DOHH2 (cell line): ENCODE measurements at regions not wholly inside any gene's neighbourhood (a gene's known extent, or its start where the extent isn't known, plus 50 kb on each side); places are given as distances from the start of the nearest gene placed in this dataset.

ENCODE experiments used
- H3F3A ChIP-seq: fragments of 200-600 bp; sonication (generic), shearing (Covaris generic); 2 replicates; pipeline ENCODE4 v1.6.0; 2016; ENCODE audit warnings: antibody characterized with exemption, mild to moderate bottlenecking; ENCODE audit not compliant: control insufficient read depth, insufficient read depth
- H3K27ac ChIP-seq: fragments of 200-600 bp; sonication (generic); 2 replicates; pipeline ENCODE4 v1.5.1; 2014; ENCODE audit warnings: low read depth, mild to moderate bottlenecking, low read length, moderate library complexity
- H3K27me3 ChIP-seq: fragments of 200-600 bp; sonication (generic); 2 replicates; pipeline ENCODE4 v1.6.1; 2014; ENCODE audit warnings: mild to moderate bottlenecking, low read length, mixed read lengths; ENCODE audit not compliant: control insufficient read depth
- H3K36me3 ChIP-seq: fragments of 200-600 bp; sonication (generic); 2 replicates; pipeline ENCODE4 v1.6.1; 2014; ENCODE audit warnings: mild to moderate bottlenecking, low read length, moderate library complexity, mixed read lengths; ENCODE audit not compliant: control insufficient read depth
- H3K4me1 ChIP-seq: fragments of 200-600 bp; sonication (generic); 2 replicates; pipeline ENCODE4 v1.6.1; 2014; ENCODE audit warnings: mild to moderate bottlenecking, low read length, mixed read lengths; ENCODE audit not compliant: control insufficient read depth
- H3K4me2 ChIP-seq: fragments of 200-600 bp; sonication (generic); 2 replicates; pipeline ENCODE4 v1.6.0; 2014; ENCODE audit warnings: mild to moderate bottlenecking, low read length, moderate library complexity
- H3K4me3 ChIP-seq: fragments of 200-600 bp; sonication (generic); 2 replicates; pipeline ENCODE4 v1.5.1; 2014; ENCODE audit warnings: mild to moderate bottlenecking, low read length, mixed read lengths
- H3K79me2 ChIP-seq: fragments of 200-600 bp; sonication (generic); 2 replicates; pipeline ENCODE4 v1.6.1; 2014; ENCODE audit warnings: mild to moderate bottlenecking, low read length, mixed read lengths; ENCODE audit not compliant: control insufficient read depth
- H3K9me2 ChIP-seq: fragments of 200-600 bp; sonication (generic); replicated peaks from 2 replicates; pipeline ENCODE4 v1.6.1; 2014; ENCODE audit warnings: mild to moderate bottlenecking, low read length, mixed read lengths; ENCODE audit not compliant: control insufficient read depth
- H3K9me3 ChIP-seq: fragments of 200-600 bp; sonication (generic); 2 replicates; pipeline ENCODE4 v1.6.1; 2014; ENCODE audit warnings: antibody characterized with exemption, low read length, mixed read lengths; ENCODE audit not compliant: control insufficient read depth, insufficient read depth
- H4K20me1 ChIP-seq: fragments of 200-600 bp; sonication (generic); 2 replicates; pipeline ENCODE4 v1.6.0; 2014; ENCODE audit warnings: low read depth, mild to moderate bottlenecking, antibody characterized with exemption, low read length, moderate library complexity; ENCODE audit not compliant: control insufficient read depth, insufficient read depth
- CTCF ChIP-seq: fragments of 200-600 bp; sonication (generic); IDR thresholded peaks from one replicate; pipeline ENCODE4 v1.5.1; 2014; ENCODE audit warnings: antibody characterized with exemption, mild to moderate bottlenecking, low read depth, low read length; ENCODE audit not compliant: poor library complexity, severe bottlenecking
- EZH2phosphoT487 ChIP-seq: fragments of 200-600 bp; sonication (generic); IDR thresholded peaks from 2 replicates; pipeline ENCODE4 v1.6.1; 2017; ENCODE audit warnings: borderline replicate concordance, mild to moderate bottlenecking, antibody characterized with exemption, low read length, moderate library complexity, mixed read lengths

GRCh38 chr2:9144046-9144445 lies 62.6 kb upstream of the ASAP2 start:
- Histone ChIP-seq H3K4me1 (peaks cover 8% of the 10 kb centered on the region), H3K9me3 (no peaks in the 10 kb centered on the region), H3K36me3 (no peaks in the 10 kb centered on the region), H3K27me3 (peaks cover 12% of the 10 kb centered on the region), H3K79me2 (no peaks in the 10 kb centered on the region), H3F3A (no peaks in the 10 kb centered on the region), H4K20me1 (no peaks in the 10 kb centered on the region), H3K4me2 (no peak overlapping the region), H3K4me3 (no peak overlapping the region), H3K9me2 (no peaks in the 10 kb centered on the region), H3K27ac (no peak overlapping the region)
- TF ChIP-seq EZH2phosphoT487: no peak
- TF ChIP-seq CTCF: no peak

GRCh38 chr2:9143264-9143815 lies 63.3 kb upstream of the ASAP2 start:
- H3K36me3 ChIP-seq: no peaks in the 10 kb centered on the region
- no peaks in the 10 kb centered on the region for H4K20me1 ChIP-seq
- H3K4me2 ChIP-seq: peak overlapping the region; percentile 56
- TF ChIP-seq EZH2phosphoT487: no peak
- TF ChIP-seq CTCF: no peak
- H3K27me3 ChIP-seq: peaks cover 12% of the 10 kb centered on the region
- H3K9me3 ChIP-seq: no peaks in the 10 kb centered on the region
- H3F3A ChIP-seq: no peaks in the 10 kb centered on the region
- H3K4me1 ChIP-seq: peaks cover 8% of the 10 kb centered on the region
- no peak overlapping the region for H3K4me3 ChIP-seq
- H3K79me2 ChIP-seq: no peaks in the 10 kb centered on the region
- no peaks in the 10 kb centered on the region for H3K9me2 ChIP-seq
- no peak overlapping the region for H3K27ac ChIP-seq

- peak overlapping the region; percentile 56 for H3K4me2 ChIP-seq
- H3K36me3 ChIP-seq: no peaks in the 10 kb centered on the region
- H3K9me2 ChIP-seq: no peaks in the 10 kb centered on the region
- H3K79me2 ChIP-seq: no peaks in the 10 kb centered on the region
- no peaks in the 10 kb centered on the region for H3F3A ChIP-seq
- H3K27ac ChIP-seq: no peak overlapping the region
- peak overlapping the region; percentile 31 for H3K4me3 ChIP-seq
- peaks cover 12% of the 10 kb centered on the region for H3K27me3 ChIP-seq
- H4K20me1 ChIP-seq: no peaks in the 10 kb centered on the region
- no peaks in the 10 kb centered on the region for H3K9me3 ChIP-seq
- H3K4me1 ChIP-seq: peaks cover 8% of the 10 kb centered on the region
- TF ChIP-seq EZH2phosphoT487: no peak
- TF ChIP-seq CTCF: peak; percentile 94
Observed at GRCh38 chr2:9142551-9143263, 63.9 kb upstream of the ASAP2 start.
